HEK293 (cell line): ENCODE measurements at regions not wholly inside any gene's neighbourhood (a gene's known extent, or its start where the extent isn't known, plus 50 kb on each side); places are given as distances from the start of the nearest gene placed in this dataset.

Experiments
- CTCF ChIA-PET: fragments of 350-600 bp; formaldehyde crosslinking; extraction: SDS; loops from one replicate; lab custom pipeline; 2021; ENCODE audit warnings: antibody characterized with exemption; lab: Yijun Ruan, JAX
- POLR2A ChIA-PET: fragments of 300-600 bp; formaldehyde crosslinking; extraction: SDS; loops from one replicate; lab custom pipeline; 2020; ENCODE audit warnings: antibody characterized with exemption, inconsistent platforms; lab: Yijun Ruan, JAX
- H3K27ac ChIP-seq: fragments of 200-500 bp; sonication (Bioruptor generic); 2 replicates; pipeline ENCODE4 v1.5.1; 2014; ENCODE audit warnings: low read depth, low read length, control low read depth, inconsistent platforms; ENCODE audit errors: extremely low read depth
- H3K36me3 ChIP-seq, 2 experiments: fragments of 200-500 bp in 1 of 2; sonication (Bioruptor generic) in 1 of 2; 1 replicate in 1 of 2; 2 replicates in 1 of 2; pipeline ENCODE4 v1.5.1; 2014 to 2017; ENCODE audit warnings: inconsistent platforms in 2 of 2, low read length in 2 of 2; ENCODE audit not compliant: control insufficient read depth in 2 of 2, insufficient read depth in 1 of 2
- H3K4me1 ChIP-seq: fragments of 200-500 bp; sonication (Bioruptor generic); 2 replicates; pipeline ENCODE4 v1.5.1; 2014; ENCODE audit warnings: mild to moderate bottlenecking, low read length, inconsistent platforms; ENCODE audit not compliant: control insufficient read depth, insufficient read depth
- H3K4me3 ChIP-seq: 2 replicates; pipeline ENCODE4 v1.5.1; 2011; ENCODE audit warnings: low read depth, mild to moderate bottlenecking, control low read depth, low read length, moderate library complexity
- H3K9me3 ChIP-seq: fragments of 200-500 bp; sonication (Bioruptor generic); 2 replicates; pipeline ENCODE4 v1.5.1; 2014; ENCODE audit warnings: low read depth, low read length, inconsistent platforms; ENCODE audit not compliant: control insufficient read depth, insufficient read depth
- BCL11A ChIP-seq: fragments of 450-650 bp; formaldehyde crosslinking; IDR thresholded peaks from 2 replicates; pipeline ENCODE4 v1.5.1; 2016; ENCODE audit warnings: low read depth, missing biosample characterization, missing genetic modification characterization
- MEIS1 ChIP-seq: sonication (generic); formaldehyde crosslinking; IDR thresholded peaks from 2 replicates; pipeline ENCODE4 v1.8.1; 2022; ENCODE audit warnings: missing genetic modification reagents, mild to moderate bottlenecking, borderline replicate concordance
- OSR2 ChIP-seq: fragments of 450-650 bp; formaldehyde crosslinking; IDR thresholded peaks from 2 replicates; pipeline ENCODE4 v1.5.1; 2016; ENCODE audit warnings: missing biosample characterization, missing genetic modification characterization
- REPIN1 ChIP-seq: fragments of 450-650 bp; formaldehyde crosslinking; IDR thresholded peaks from 2 replicates; pipeline ENCODE4 v1.5.1; 2017; ENCODE audit warnings: missing biosample characterization, missing genetic modification characterization, low read depth
- SCRT2 ChIP-seq: fragments of 450-650 bp; formaldehyde crosslinking; IDR thresholded peaks from 2 replicates; pipeline ENCODE4 v1.5.1; 2016; ENCODE audit warnings: missing biosample characterization, missing genetic modification characterization
- ZBTB1 ChIP-seq: fragments of 450-650 bp; formaldehyde crosslinking; IDR thresholded peaks from 2 replicates; pipeline ENCODE4 v1.5.1; 2016; ENCODE audit warnings: missing biosample characterization, missing genetic modification characterization
- ZBTB17 ChIP-seq: fragments of 450-650 bp; formaldehyde crosslinking; IDR thresholded peaks from 2 replicates; pipeline ENCODE4 v1.5.1; 2016; ENCODE audit warnings: missing biosample characterization, missing genetic modification characterization
- ZBTB21 ChIP-seq: fragments of 450-650 bp; formaldehyde crosslinking; IDR thresholded peaks from 2 replicates; pipeline ENCODE4 v1.5.1; 2017; ENCODE audit warnings: missing biosample characterization, missing genetic modification characterization
- ZFP3 ChIP-seq: fragments of 450-650 bp; formaldehyde crosslinking; IDR thresholded peaks from 2 replicates; pipeline ENCODE4 v1.5.1; 2016; ENCODE audit warnings: low read depth, missing biosample characterization, missing genetic modification characterization
- ZNF121 ChIP-seq: fragments of 450-650 bp; formaldehyde crosslinking; IDR thresholded peaks from 2 replicates; pipeline ENCODE4 v1.5.1; 2016; ENCODE audit warnings: missing biosample characterization, missing genetic modification characterization
- ZNF169 ChIP-seq: fragments of 450-650 bp; formaldehyde crosslinking; IDR thresholded peaks from 2 replicates; pipeline ENCODE4 v1.5.1; 2016; ENCODE audit warnings: missing biosample characterization, missing genetic modification characterization
- ZNF629 ChIP-seq: fragments of 450-650 bp; formaldehyde crosslinking; IDR thresholded peaks from 2 replicates; pipeline ENCODE4 v1.5.1; 2017; ENCODE audit warnings: missing biosample characterization, missing genetic modification characterization
- ZNF664 ChIP-seq: fragments of 450-650 bp; formaldehyde crosslinking; IDR thresholded peaks from 2 replicates; pipeline ENCODE4 v1.5.1; 2016; ENCODE audit warnings: missing biosample characterization, missing genetic modification characterization
- ZNF76 ChIP-seq: fragments of 450-650 bp; formaldehyde crosslinking; IDR thresholded peaks from 2 replicates; pipeline ENCODE4; 2016; ENCODE audit warnings: low read depth, missing biosample characterization, missing genetic modification characterization, borderline replicate concordance
- TF ChIP-seq, protein P1 (sequence below): fragments of 450-650 bp; formaldehyde crosslinking; IDR thresholded peaks from 2 replicates; pipeline ENCODE4 v1.5.1; 2017; ENCODE audit warnings: missing biosample characterization, missing genetic modification characterization
- TF ChIP-seq, protein P2 (sequence below): fragments of 450-650 bp; formaldehyde crosslinking; IDR thresholded peaks from 2 replicates; pipeline ENCODE4 v1.5.1; 2017; ENCODE audit warnings: missing biosample characterization, missing genetic modification characterization
- TF ChIP-seq, protein P3 (sequence below): fragments of 450-650 bp; formaldehyde crosslinking; IDR thresholded peaks from 2 replicates; pipeline ENCODE4 v1.5.1; 2017; ENCODE audit warnings: missing biosample characterization, missing genetic modification characterization

GRCh38 chr6:133057352-133057751 is 183.8 kb upstream of the EYA4 start:
- CTCF ChIA-PET: interaction anchor here (0.5 kb wide), 1 partner anchor 1045 kb away, joined by 3 read pairs; no protein-coding TSS in a partner anchor
- H3K27ac ChIP-seq: no peak overlapping the region
- no peaks in the 10 kb centered on the region for H3K9me3 ChIP-seq
- H3K4me3 ChIP-seq: no peak overlapping the region
- POLR2A ChIA-PET: no interaction called here
- H3K36me3 ChIP-seq: no peaks in the 10 kb centered on the region
- no peaks in the 10 kb centered on the region for H3K4me1 ChIP-seq
- TF ChIP-seq, protein P1, sequence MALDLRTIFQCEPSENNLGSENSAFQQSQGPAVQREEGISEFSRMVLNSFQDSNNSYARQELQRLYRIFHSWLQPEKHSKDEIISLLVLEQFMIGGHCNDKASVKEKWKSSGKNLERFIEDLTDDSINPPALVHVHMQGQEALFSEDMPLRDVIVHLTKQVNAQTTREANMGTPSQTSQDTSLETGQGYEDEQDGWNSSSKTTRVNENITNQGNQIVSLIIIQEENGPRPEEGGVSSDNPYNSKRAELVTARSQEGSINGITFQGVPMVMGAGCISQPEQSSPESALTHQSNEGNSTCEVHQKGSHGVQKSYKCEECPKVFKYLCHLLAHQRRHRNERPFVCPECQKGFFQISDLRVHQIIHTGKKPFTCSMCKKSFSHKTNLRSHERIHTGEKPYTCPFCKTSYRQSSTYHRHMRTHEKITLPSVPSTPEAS: peak; percentile 91
- no peak for TF ChIP-seq ZNF76 (tag by site-specific recombination)

GRCh38 chr6:133062077-133062476 is 179.1 kb upstream of the EYA4 start:
- TF ChIP-seq ZNF629 (tag by site-specific recombination): no peak
- TF ChIP-seq ZBTB1 (tag by site-specific recombination): no peak
- TF ChIP-seq, protein P2, sequence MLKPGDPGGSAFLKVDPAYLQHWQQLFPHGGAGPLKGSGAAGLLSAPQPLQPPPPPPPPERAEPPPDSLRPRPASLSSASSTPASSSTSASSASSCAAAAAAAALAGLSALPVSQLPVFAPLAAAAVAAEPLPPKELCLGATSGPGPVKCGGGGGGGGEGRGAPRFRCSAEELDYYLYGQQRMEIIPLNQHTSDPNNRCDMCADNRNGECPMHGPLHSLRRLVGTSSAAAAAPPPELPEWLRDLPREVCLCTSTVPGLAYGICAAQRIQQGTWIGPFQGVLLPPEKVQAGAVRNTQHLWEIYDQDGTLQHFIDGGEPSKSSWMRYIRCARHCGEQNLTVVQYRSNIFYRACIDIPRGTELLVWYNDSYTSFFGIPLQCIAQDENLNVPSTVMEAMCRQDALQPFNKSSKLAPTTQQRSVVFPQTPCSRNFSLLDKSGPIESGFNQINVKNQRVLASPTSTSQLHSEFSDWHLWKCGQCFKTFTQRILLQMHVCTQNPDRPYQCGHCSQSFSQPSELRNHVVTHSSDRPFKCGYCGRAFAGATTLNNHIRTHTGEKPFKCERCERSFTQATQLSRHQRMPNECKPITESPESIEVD (tag by site-specific recombination): no peak
- no peak for TF ChIP-seq SCRT2
- TF ChIP-seq REPIN1: no peak
- TF ChIP-seq OSR2 (tag by site-specific recombination): no peak
- no peak for TF ChIP-seq ZFP3 (tag by site-specific recombination)
- TF ChIP-seq ZBTB17: no peak
- no peak overlapping the region for H3K4me3 ChIP-seq
- no peak overlapping the region for H3K27ac ChIP-seq
- ChIA-PET POLR2A (no interaction called here), CTCF (no interaction called here)
- H3K36me3 ChIP-seq: no peaks in the 10 kb centered on the region
- H3K9me3 ChIP-seq: no peaks in the 10 kb centered on the region
- H3K4me1 ChIP-seq: no peaks in the 10 kb centered on the region

- TF ChIP-seq ZNF169 (tag by site-specific recombination): no peak
- no peak for TF ChIP-seq ZNF664 (tag by site-specific recombination)
- no peak for TF ChIP-seq ZNF121 (tag by site-specific recombination)
- no peak for TF ChIP-seq MEIS1 (CRISPR knock-in tag)
- TF ChIP-seq, protein P3, sequence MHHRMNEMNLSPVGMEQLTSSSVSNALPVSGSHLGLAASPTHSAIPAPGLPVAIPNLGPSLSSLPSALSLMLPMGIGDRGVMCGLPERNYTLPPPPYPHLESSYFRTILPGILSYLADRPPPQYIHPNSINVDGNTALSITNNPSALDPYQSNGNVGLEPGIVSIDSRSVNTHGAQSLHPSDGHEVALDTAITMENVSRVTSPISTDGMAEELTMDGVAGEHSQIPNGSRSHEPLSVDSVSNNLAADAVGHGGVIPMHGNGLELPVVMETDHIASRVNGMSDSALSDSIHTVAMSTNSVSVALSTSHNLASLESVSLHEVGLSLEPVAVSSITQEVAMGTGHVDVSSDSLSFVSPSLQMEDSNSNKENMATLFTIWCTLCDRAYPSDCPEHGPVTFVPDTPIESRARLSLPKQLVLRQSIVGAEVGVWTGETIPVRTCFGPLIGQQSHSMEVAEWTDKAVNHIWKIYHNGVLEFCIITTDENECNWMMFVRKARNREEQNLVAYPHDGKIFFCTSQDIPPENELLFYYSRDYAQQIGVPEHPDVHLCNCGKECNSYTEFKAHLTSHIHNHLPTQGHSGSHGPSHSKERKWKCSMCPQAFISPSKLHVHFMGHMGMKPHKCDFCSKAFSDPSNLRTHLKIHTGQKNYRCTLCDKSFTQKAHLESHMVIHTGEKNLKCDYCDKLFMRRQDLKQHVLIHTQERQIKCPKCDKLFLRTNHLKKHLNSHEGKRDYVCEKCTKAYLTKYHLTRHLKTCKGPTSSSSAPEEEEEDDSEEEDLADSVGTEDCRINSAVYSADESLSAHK (tag by site-specific recombination): no peak
- no peak for TF ChIP-seq BCL11A
- TF ChIP-seq ZBTB21 (tag by site-specific recombination): no peak
- Histone ChIP-seq H3K36me3 (no peaks in the 10 kb centered on the region), H3K27ac (no peak overlapping the region), H3K4me3 (no peak overlapping the region), H3K9me3 (no peaks in the 10 kb centered on the region), H3K4me1 (no peaks in the 10 kb centered on the region)
- CTCF ChIA-PET: interaction anchor here (0.6 kb wide), 1 partner anchor 37 kb away, joined by 3 read pairs; no protein-coding TSS in a partner anchor
- POLR2A ChIA-PET: no interaction called here
Observed at GRCh38 chr6:133062696-133063306, 178.4 kb upstream of the EYA4 start.
